Umbilical cord (tissue), 1 donor: ENCODE measurements at regions not wholly inside any gene's neighbourhood (a gene's known extent, or its start where the extent isn't known, plus 50 kb on each side); places are given as distances from the start of the nearest gene placed in this dataset.
"Not testable (repeated sequence)": the region's sequence is repeated elsewhere in the genome, so short reads cannot be mapped to it uniquely, and the experiment has no call there.

Experiments
- DNase-seq: peaks from one replicate; pipeline ENCODE4 v3.0.0-alpha.2; 2015; ENCODE audit warnings: low spot score

GRCh38 chr4:117549524-117549923, 464.1 kb upstream of the TRAM1L1 start:
- no peak for DNase-seq

GRCh38 chr4:117550085-117550484, 464.7 kb upstream of the TRAM1L1 start:
- DNase-seq: no peak

- DNase-seq: peak; percentile 28
Observed at GRCh38 chr4:117560329-117560728, 474.0 kb upstream of the NDST3 start.

GRCh38 chr4:117574085-117574484, 460.2 kb upstream of the NDST3 start:
- DNase-seq: no peak

GRCh38 chr4:117575850-117576249, 458.4 kb upstream of the NDST3 start:
- no peak for DNase-seq

- no peak for DNase-seq
Observed at GRCh38 chr4:117577686-117578311, 456.5 kb upstream of the NDST3 start.

GRCh38 chr4:117588771-117589170, 445.5 kb upstream of the NDST3 start:
- DNase-seq: peak; percentile 75

- no peak for DNase-seq
Observed at GRCh38 chr4:117596917-117597480, 437.3 kb upstream of the NDST3 start.

- DNase-seq: not testable (repeated sequence)
Observed at GRCh38 chr4:117599393-117599792, 434.9 kb upstream of the NDST3 start.

GRCh38 chr4:117600936-117601335, 433.4 kb upstream of the NDST3 start:
- DNase-seq: not testable (repeated sequence)

- DNase-seq: no peak
Observed at GRCh38 chr4:117610706-117611308, 423.5 kb upstream of the NDST3 start.

GRCh38 chr4:117621673-117622072, 412.6 kb upstream of the NDST3 start:
- DNase-seq: no peak

GRCh38 chr4:117623326-117623725, 411.0 kb upstream of the NDST3 start:
- no peak for DNase-seq

- DNase-seq: no peak
Observed at GRCh38 chr4:117626664-117627063, 407.6 kb upstream of the NDST3 start.

GRCh38 chr4:117634716-117635115, 399.6 kb upstream of the NDST3 start:
- DNase-seq: peak; percentile 14

- no peak for DNase-seq
Observed at GRCh38 chr4:117637347-117637746, 396.9 kb upstream of the NDST3 start.

GRCh38 chr4:117640836-117641235, 393.4 kb upstream of the NDST3 start:
- no peak for DNase-seq

- no peak for DNase-seq
Observed at GRCh38 chr4:117641519-117641918, 392.8 kb upstream of the NDST3 start.

- no peak for DNase-seq
Observed at GRCh38 chr4:117654079-117654478, 380.2 kb upstream of the NDST3 start.

GRCh38 chr4:117660668-117661067, 373.6 kb upstream of the NDST3 start:
- DNase-seq: no peak

- peak; percentile 9 for DNase-seq
Observed at GRCh38 chr4:117661091-117662072, 372.9 kb upstream of the NDST3 start.
